Neural progenitor cell (in vitro differentiated cells): ENCODE measurements at regions not wholly inside any gene's neighbourhood (a gene's known extent, or its start where the extent isn't known, plus 50 kb on each side); places are given as distances from the start of the nearest gene placed in this dataset.

Source experiments
- EZH2 ChIP-seq: fragments of 200-600 bp; sonication (generic); IDR thresholded peaks from 2 replicates; pipeline ENCODE4 v1.6.1; 2017; ENCODE audit warnings: antibody characterized with exemption, mild to moderate bottlenecking, moderate library complexity
- EZH2phosphoT487 ChIP-seq: fragments of 200-600 bp; sonication (generic); IDR thresholded peaks from 2 replicates; pipeline ENCODE4 v1.6.1; 2017; ENCODE audit warnings: antibody characterized with exemption
- TF ChIP-seq, protein P1 (sequence below): fragments of 200-600 bp; sonication (generic); IDR thresholded peaks from 2 replicates; pipeline ENCODE4 v1.5.1; 2017; ENCODE audit warnings: antibody characterized with exemption, mild to moderate bottlenecking

DNA sequence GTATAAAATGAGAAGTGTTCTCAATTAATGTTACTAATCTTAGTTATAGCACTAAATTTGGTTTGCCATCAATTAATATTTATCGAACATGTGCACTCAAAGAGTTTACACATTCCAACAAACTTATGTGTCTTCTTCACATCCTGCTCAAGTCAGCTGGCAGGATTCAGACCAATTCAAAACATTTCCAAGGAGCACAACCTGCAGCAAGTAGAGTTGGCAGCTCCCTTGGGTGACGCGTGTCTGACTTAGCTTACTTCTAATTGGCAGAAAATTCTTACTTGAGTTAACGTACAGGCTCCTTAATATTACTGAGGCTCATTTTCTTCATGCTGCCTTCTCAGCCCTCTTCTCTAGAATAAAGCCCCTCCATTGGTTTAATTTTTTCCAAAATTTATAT is 110.4 kb upstream of the PFN2 start:
- TF ChIP-seq, protein P1, sequence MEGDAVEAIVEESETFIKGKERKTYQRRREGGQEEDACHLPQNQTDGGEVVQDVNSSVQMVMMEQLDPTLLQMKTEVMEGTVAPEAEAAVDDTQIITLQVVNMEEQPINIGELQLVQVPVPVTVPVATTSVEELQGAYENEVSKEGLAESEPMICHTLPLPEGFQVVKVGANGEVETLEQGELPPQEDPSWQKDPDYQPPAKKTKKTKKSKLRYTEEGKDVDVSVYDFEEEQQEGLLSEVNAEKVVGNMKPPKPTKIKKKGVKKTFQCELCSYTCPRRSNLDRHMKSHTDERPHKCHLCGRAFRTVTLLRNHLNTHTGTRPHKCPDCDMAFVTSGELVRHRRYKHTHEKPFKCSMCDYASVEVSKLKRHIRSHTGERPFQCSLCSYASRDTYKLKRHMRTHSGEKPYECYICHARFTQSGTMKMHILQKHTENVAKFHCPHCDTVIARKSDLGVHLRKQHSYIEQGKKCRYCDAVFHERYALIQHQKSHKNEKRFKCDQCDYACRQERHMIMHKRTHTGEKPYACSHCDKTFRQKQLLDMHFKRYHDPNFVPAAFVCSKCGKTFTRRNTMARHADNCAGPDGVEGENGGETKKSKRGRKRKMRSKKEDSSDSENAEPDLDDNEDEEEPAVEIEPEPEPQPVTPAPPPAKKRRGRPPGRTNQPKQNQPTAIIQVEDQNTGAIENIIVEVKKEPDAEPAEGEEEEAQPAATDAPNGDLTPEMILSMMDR, result no peak
- no peak for TF ChIP-seq EZH2
- no peak for TF ChIP-seq EZH2phosphoT487
